Activated CD4-positive, alpha-beta T cell treated with anti-CD3 and anti-CD28 coated beads, Interleukin-2, Interleukin-6, amounts not matched to agents 100 ng/mL and 50 ng/mL, durations not matched to agents 16 hours and 8 hours (primary cell): ENCODE measurements at regions not wholly inside any gene's neighbourhood (a gene's known extent, or its start where the extent isn't known, plus 50 kb on each side); places are given as distances from the start of the nearest gene placed in this dataset.

Experiments
- DNase-seq: peaks from one replicate; pipeline ENCODE4 v3.0.0-alpha.2; 2020

- no peak for DNase-seq
These were observed 129.5 kb upstream of the CYSLTR1 start for GRCh38 chrX:78456909-78457308.

- no peak for DNase-seq
These were observed 128.5 kb upstream of the CYSLTR1 start for GRCh38 chrX:78455901-78456300.

GRCh38 chrX:78452356-78452755 is 124.9 kb upstream of the CYSLTR1 start:
- DNase-seq, result no peak

DNA sequence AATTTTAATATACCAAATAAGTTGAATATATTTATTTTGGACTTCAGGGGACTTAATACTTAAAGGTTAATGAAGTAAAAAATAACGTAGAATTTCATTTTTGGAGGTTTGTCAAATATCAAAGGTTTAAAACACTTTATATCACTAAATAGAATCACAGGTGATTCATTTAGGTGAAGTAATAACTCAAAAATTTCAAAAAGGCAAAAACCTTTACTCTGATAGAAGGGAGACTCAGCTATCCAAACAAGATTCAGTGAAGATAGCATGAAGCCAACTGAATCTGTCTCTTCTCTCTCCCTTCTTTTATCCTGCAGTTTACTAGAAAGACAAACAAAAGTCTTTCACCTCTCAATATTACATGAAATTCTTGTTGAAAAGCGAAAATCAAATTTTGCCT is 110.2 kb upstream of the CYSLTR1 start:
- no peak for DNase-seq

DNA sequence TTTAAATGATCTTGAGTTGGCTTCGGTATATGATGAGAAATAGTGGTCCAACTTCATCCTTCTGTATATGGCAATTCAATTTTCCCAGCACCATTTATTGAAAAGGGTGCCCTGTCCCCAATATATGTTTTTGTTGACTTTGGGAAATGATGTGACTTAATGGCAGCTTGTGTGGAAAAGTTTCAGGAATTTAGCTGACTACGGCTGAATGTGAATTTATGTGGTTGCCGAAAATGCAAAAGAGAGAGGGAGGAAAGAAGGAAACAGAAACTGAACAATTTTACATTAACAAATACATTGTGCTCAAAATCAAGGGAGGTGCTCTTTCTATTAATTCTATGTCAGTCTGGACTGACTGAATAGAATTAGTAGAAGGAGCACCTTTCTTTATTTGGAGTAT is 101.8 kb upstream of the CYSLTR1 start:
- DNase-seq, result no peak

- no peak for DNase-seq
These were observed 61.3 kb upstream of the CYSLTR1 start for GRCh38 chrX:78388663-78389062.

DNA sequence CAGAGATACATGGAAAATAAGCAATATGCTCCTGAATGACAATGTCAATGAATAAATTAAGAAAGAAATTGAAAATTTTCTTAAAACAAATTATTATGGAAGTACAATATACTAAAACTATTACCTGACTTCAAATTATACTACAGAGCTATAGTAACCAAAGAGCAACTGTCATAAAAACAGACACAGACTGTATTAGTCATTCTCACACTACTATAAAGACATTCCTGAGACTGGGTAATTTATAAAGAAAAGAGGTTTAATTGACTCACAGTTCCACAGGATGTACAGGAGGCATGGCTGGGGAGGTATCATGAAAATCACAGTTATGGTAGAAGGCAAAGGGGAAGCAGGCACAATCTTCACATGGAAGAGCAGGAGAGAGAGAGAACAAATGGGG is 60.0 kb upstream of the CYSLTR1 start:
- no peak for DNase-seq

- no peak for DNase-seq
These were observed 57.1 kb upstream of the CYSLTR1 start for GRCh38 chrX:78384486-78384885.

DNA sequence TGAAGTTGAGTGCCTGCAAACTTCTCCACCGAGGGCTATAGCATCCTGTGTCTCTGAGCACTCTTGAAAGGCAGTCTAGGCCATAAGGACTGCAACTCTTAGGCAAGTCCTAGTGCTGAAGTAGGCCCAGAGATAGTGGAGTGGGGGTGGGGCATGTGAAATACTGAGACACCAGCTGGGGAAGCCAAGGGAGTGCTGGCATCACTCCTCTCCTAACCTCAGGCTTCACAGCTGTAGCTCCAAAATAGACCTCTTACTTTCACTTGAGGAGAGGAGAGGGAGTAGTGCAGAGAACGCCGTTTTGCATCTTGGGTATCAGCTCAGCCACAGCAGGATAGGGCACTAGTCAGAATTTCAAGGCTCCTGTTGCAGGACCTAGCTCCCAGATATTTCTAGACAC is 56.2 kb upstream of the CYSLTR1 start:
- no peak for DNase-seq

DNA sequence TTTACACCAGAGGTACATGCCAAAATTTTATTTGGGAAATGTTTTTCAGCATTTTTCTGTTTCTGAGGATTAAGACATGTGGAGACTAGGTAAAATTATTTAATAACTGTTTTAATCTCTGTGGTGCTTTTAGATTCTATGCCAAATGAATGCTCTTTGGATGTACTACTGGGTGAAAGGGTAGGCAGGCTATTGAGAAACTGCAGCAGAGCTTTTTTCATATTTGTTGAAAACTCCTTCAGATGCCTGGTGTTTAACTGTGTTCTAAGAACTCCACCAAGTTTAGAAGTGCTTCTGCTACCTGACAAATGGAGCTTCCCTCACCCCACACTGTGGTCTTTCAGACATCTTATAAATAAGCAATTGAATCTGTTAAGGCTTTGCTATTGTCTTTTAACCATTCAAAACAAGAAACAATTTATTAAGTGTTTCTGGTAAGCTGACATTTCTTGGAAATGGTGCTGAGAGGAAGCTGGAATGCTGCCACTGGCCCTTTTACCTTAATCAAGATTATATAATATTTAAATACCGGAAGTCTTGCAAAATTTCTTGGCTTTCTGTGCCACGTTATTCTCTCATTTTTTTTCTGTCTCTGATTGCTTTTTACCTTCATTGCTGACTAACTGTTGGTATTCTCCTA is 51.2 kb upstream of the CYSLTR1 start:
- no peak for DNase-seq
